K562 (cell line): ENCODE measurements at regions not wholly inside any gene's neighbourhood (a gene's known extent, or its start where the extent isn't known, plus 50 kb on each side); places are given as distances from the start of the nearest gene placed in this dataset.

Experiments
- ARID4B ChIP-seq: sonication (generic); formaldehyde crosslinking; IDR thresholded peaks from 2 replicates; pipeline ENCODE4 v1.8.0; 2022; ENCODE audit warnings: mild to moderate bottlenecking, missing genetic modification reagents
- DDX20 ChIP-seq: fragments of 450-650 bp; IDR thresholded peaks from 2 replicates; pipeline ENCODE4 v1.6.1; 2016; ENCODE audit warnings: missing genetic modification characterization, low read depth, mild to moderate bottlenecking, missing compliant biosample characterization, moderate library complexity
- E4F1 ChIP-seq: fragments of 250-450 bp; sonication (Bioruptor Pico); IDR thresholded peaks from 2 replicates; pipeline ENCODE4 v1.5.0; 2021; ENCODE audit warnings: mild to moderate bottlenecking, borderline replicate concordance
- ETV5 ChIP-seq: sonication (generic); formaldehyde crosslinking; IDR thresholded peaks from 2 replicates; pipeline ENCODE4 v1.4.0; 2020; ENCODE audit warnings: low read depth, mild to moderate bottlenecking, missing genetic modification reagents
- MYBL2 ChIP-seq, 2 experiments: fragments of 450-650 bp in 1 of 2; sonication (generic) in 1 of 2; formaldehyde crosslinking in 1 of 2; IDR thresholded peaks; 2 replicates each; pipeline versions ENCODE4 v1.6.1 to v1.8.1; 2017 to 2022; ENCODE audit warnings: borderline replicate concordance in 1 of 2, inconsistent platforms in 1 of 2, low read depth in 1 of 2, mild to moderate bottlenecking in 1 of 2, missing genetic modification reagents in 1 of 2, moderate library complexity in 1 of 2
- RNF2 ChIP-seq: sonication (generic); IDR thresholded peaks from 2 replicates; pipeline ENCODE4 v1.6.1; 2016
- SUPT5H ChIP-seq: fragments of 450-650 bp; IDR thresholded peaks from 2 replicates; pipeline ENCODE4 v1.6.1; 2016
- ZNF407 ChIP-seq: fragments of 450-650 bp; IDR thresholded peaks from 2 replicates; pipeline ENCODE4 v1.6.1; 2016; ENCODE audit warnings: low read depth
- ZNF639 ChIP-seq, 2 experiments: fragments of 200-800 bp in 1 of 2; sonication (Bioruptor generic) in 1 of 2; sonication (generic) in 1 of 2; formaldehyde crosslinking in 1 of 2; IDR thresholded peaks in 1 of 2; conservative IDR thresholded peaks in 1 of 2; 2 replicates each; pipeline versions ENCODE4 v1.5.0 to v1.6.1; 2016 to 2020; ENCODE audit warnings: missing compliant biosample characterization in 1 of 2, missing genetic modification characterization in 1 of 2, missing genetic modification reagents in 1 of 2

- TF ChIP-seq ARID4B (CRISPR knock-in tag) = no peak
- TF ChIP-seq DDX20 (tag) = no peak
- no peak for TF ChIP-seq RNF2
- TF ChIP-seq ETV5 (CRISPR knock-in tag) = no peak
- no peak for TF ChIP-seq MYBL2 (IDR thresholded peaks at IDR 0.05; ENCODE audit: low read depth)
- no peak for TF ChIP-seq MYBL2 (CRISPR knock-in tag; IDR thresholded peaks at IDR 0.05; ENCODE audit: borderline replicate concordance)
- TF ChIP-seq ZNF639 (CRISPR knock-in tag; conservative IDR thresholded peaks at IDR 0.05 in 1 of 2, IDR thresholded peaks at IDR 0.05 in 1 of 2) = no peak
- TF ChIP-seq SUPT5H = no peak
- TF ChIP-seq E4F1 = no peak
- TF ChIP-seq ZNF407 = no peak
Measured at GRCh38 chr1:229985613-229986010, 81.4 kb upstream of the GALNT2 start (continued).
